ENCODE measurements at regions not wholly inside any gene's neighbourhood (a gene's known extent, or its start where the extent isn't known, plus 50 kb on each side); places are given as distances from the start of the nearest gene placed in this dataset.

DNA sequence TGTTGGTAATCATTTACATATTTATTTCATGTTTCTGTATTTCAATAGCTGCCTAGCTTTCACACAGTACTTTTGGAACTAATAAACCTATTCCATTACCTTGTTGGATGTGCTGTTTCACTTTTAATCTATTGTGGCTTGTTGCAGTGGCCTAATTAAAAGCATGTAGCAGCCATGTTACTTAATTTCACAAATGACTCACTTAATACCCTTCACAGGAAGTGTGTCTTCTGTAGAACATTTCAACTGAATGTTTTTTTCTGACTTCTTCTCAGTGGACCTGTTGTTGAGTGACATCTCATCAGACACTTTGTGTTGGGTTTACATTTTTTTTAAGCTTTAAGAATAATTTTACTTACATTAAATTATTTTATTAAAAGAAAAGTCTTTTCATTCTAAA, 260.5 kb upstream of the THUMPD2 start:
- TF ChIP-seq, protein P1, sequence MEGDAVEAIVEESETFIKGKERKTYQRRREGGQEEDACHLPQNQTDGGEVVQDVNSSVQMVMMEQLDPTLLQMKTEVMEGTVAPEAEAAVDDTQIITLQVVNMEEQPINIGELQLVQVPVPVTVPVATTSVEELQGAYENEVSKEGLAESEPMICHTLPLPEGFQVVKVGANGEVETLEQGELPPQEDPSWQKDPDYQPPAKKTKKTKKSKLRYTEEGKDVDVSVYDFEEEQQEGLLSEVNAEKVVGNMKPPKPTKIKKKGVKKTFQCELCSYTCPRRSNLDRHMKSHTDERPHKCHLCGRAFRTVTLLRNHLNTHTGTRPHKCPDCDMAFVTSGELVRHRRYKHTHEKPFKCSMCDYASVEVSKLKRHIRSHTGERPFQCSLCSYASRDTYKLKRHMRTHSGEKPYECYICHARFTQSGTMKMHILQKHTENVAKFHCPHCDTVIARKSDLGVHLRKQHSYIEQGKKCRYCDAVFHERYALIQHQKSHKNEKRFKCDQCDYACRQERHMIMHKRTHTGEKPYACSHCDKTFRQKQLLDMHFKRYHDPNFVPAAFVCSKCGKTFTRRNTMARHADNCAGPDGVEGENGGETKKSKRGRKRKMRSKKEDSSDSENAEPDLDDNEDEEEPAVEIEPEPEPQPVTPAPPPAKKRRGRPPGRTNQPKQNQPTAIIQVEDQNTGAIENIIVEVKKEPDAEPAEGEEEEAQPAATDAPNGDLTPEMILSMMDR (IDR thresholded peaks at IDR 0.05): no peak
- TF ChIP-seq POLR2A (IDR thresholded peaks at IDR 0.05): no peak
